Thyroid gland (tissue), 4 donors: ENCODE measurements at regions not wholly inside any gene's neighbourhood (a gene's known extent, or its start where the extent isn't known, plus 50 kb on each side); places are given as distances from the start of the nearest gene placed in this dataset.

Experiments used
- DNase-seq, 2 donors: peaks; one replicate each; pipeline ENCODE4 v3.0.0-alpha.2; 2019
- H3K27ac ChIP-seq, 3 donors: fragments of 200-600 bp; sonication (generic); 1 replicate in 2 of 3; 2 replicates in 1 of 3; pipeline ENCODE4 v1.5.1; 2016 to 2019; ENCODE audit warnings: mild to moderate bottlenecking in 1 of 3, moderate library complexity in 1 of 3
- H3K27me3 ChIP-seq: fragments of 200-600 bp; sonication (generic); one replicate; pipeline ENCODE4 v1.5.1; 2019
- H3K36me3 ChIP-seq, 2 donors: fragments of 200-600 bp; sonication (generic); one replicate each; pipeline ENCODE4 v1.5.1; 2016 to 2019
- H3K4me1 ChIP-seq, 2 donors: fragments of 200-600 bp; sonication (generic); one replicate each; pipeline ENCODE4 v1.5.1; 2017 to 2019
- H3K4me3 ChIP-seq, 3 donors: fragments of 200-600 bp; sonication (generic); replicated peaks in 1 of 3; 1 replicate in 2 of 3; 2 replicates in 1 of 3; pipeline ENCODE4 v1.5.1; 2016; ENCODE audit warnings: mild to moderate bottlenecking in 1 of 3
- H3K9me3 ChIP-seq: fragments of 200-600 bp; sonication (generic); one replicate; pipeline ENCODE4 v1.5.1; 2017
- CTCF ChIP-seq, 6 experiments: fragments of 200-600 bp in 3 of 6; fragments of 450-650 bp in 3 of 6; sonication (generic) in 3 of 6; IDR thresholded peaks; one replicate each; pipeline ENCODE4 v1.5.1; 2016 to 2019; ENCODE audit warnings: antibody characterized with exemption in 6 of 6, mild to moderate bottlenecking in 2 of 6, inconsistent platforms in 1 of 6, moderate library complexity in 1 of 6
- POLR2A ChIP-seq, 2 donors: fragments of 450-650 bp; IDR thresholded peaks; one replicate each; pipeline ENCODE4 v1.6.1; 2017; ENCODE audit warnings: antibody characterized with exemption in 2 of 2, mild to moderate bottlenecking in 2 of 2, moderate library complexity in 1 of 2
- WGBS, 2 donors: methylation state at CpG; one replicate each; pipeline ENCODE4 v1.1.5; 2017; 5-methylcytosine and 5-hydroxymethylcytosine counted together
- intact Hi-C: fragments of 100-400 bp; cut with DNase I; formaldehyde crosslinking; loops from one replicate; pipeline ENCODE4 v1.15.1; 2023

- Histone ChIP-seq H3K9me3 (no peaks in the 10 kb centered on the region), H3K36me3 (no peaks in the 10 kb centered on the region), H3K4me1 (peaks cover 42 to 59% of the 10 kb centered on the region in 2 donors), H3K4me3 (no peak overlapping the region), H3K27me3 (no peaks in the 10 kb centered on the region), H3K27ac (peak overlapping the region; percentile 21 to 70 (median 59))
- intact Hi-C loops: no loop called here
- TF ChIP-seq POLR2A (IDR thresholded peaks at IDR 0.05): no peak
- TF ChIP-seq CTCF (IDR thresholded peaks at IDR 0.05): no peak
- peak; percentile 23 to 41 for DNase-seq
- WGBS, 2 donors: 65 to 69% methylated on average over 8 of the region's 8 CpGs
Observed at GRCh38 chr2:64400733-64401528, 53.0 kb upstream of the LGALSL start.

- Histone ChIP-seq H3K27ac (peak overlapping the region; percentile 21 to 70 (median 59)), H3K27me3 (no peaks in the 10 kb centered on the region), H3K9me3 (no peaks in the 10 kb centered on the region), H3K36me3 (no peaks in the 10 kb centered on the region), H3K4me3 (no peak overlapping the region), H3K4me1 (peaks cover 42 to 65% of the 10 kb centered on the region in 2 donors)
- peak; percentile 49 for DNase-seq
- 31 to 34% methylated on average over 4 of the region's 4 CpGs for WGBS, 2 donors
- intact Hi-C loops: no loop called here
- TF ChIP-seq CTCF (IDR thresholded peaks at IDR 0.05): no peak
- TF ChIP-seq POLR2A (IDR thresholded peaks at IDR 0.05): no peak
Observed at GRCh38 chr2:64401529-64401880, 52.5 kb upstream of the LGALSL start.

GRCh38 chr2:64402876-64403275 lies 51.1 kb upstream of the LGALSL start:
- intact Hi-C loops: no loop called here
- Histone ChIP-seq H3K4me3 (no peak overlapping the region), H3K4me1 (peaks cover 42 to 65% of the 10 kb centered on the region in 2 donors), H3K27me3 (no peaks in the 10 kb centered on the region), H3K27ac (peak overlapping the region; percentile 74 to 78 (median 75)), H3K36me3 (no peaks in the 10 kb centered on the region), H3K9me3 (no peaks in the 10 kb centered on the region)
- WGBS, 2 donors: 56 to 67% methylated on average over 1 of the region's 1 CpG
- no peak for DNase-seq
- TF ChIP-seq POLR2A (IDR thresholded peaks at IDR 0.05) (no peak), CTCF (IDR thresholded peaks at IDR 0.05) (peak in 1 of 6 experiments; percentile 4)

GRCh38 chr2:64403426-64403825 lies 50.5 kb upstream of the LGALSL start:
- Histone ChIP-seq H3K36me3 (no peaks in the 10 kb centered on the region), H3K27me3 (no peaks in the 10 kb centered on the region), H3K9me3 (no peaks in the 10 kb centered on the region), H3K4me3 (no peak overlapping the region), H3K27ac (peak overlapping the region; percentile 74 to 78 (median 75)), H3K4me1 (peaks cover 42 to 65% of the 10 kb centered on the region in 2 donors)
- intact Hi-C loops: no loop called here
- WGBS, 2 donors: 74 to 75% methylated on average over 8 of the region's 8 CpGs
- no peak for DNase-seq
- no peak for TF ChIP-seq CTCF (IDR thresholded peaks at IDR 0.05)
- TF ChIP-seq POLR2A (IDR thresholded peaks at IDR 0.05): no peak

- intact Hi-C loops: no loop called here
- peaks cover 42 to 65% of the 10 kb centered on the region in 2 donors for H3K4me1 ChIP-seq
Observed at GRCh38 chr2:64404002-64404731, 49.8 kb upstream of the LGALSL start.

More at GRCh38 chr2:64404002-64404731, 49.8 kb upstream of the LGALSL start:
- DNase-seq: peak; percentile 88
- no peaks in the 10 kb centered on the region for H3K9me3 ChIP-seq
- no peaks in the 10 kb centered on the region for H3K27me3 ChIP-seq
- no peaks in the 10 kb centered on the region for H3K36me3 ChIP-seq
- 2 to 17% methylated on average over 9 of the region's 9 CpGs for whole genome bisulfite sequencing, 2 donors
- H3K4me3 ChIP-seq: no peak overlapping the region
- H3K27ac ChIP-seq: peak overlapping the region; percentile 74 to 78 (median 75)
- TF ChIP-seq CTCF (IDR thresholded peaks at IDR 0.05): no peak
- TF ChIP-seq POLR2A (IDR thresholded peaks at IDR 0.05): no peak
